HCT116 (cell line): ENCODE measurements at regions not wholly inside any gene's neighbourhood (a gene's known extent, or its start where the extent isn't known, plus 50 kb on each side); places are given as distances from the start of the nearest gene placed in this dataset.

ENCODE experiments used
- ATAC-seq: fragments of 200-7000 bp; cut with Tn5 transposase; 2 replicates; pipeline ENCODE4 v1.9.1; 2020; ENCODE audit warnings: mild to moderate bottlenecking, moderate library complexity
- BruUV-seq: library from RNA; stranded (reverse); fragments of 400-500 nt; replicated peaks from 2 replicates; lab custom pipeline; 2021; lab: Mats Ljungman, UMichigan
- CTCF ChIA-PET: fragments of 300-600 bp; sonication (Branson Sonifier 250); formaldehyde crosslinking; loops from one replicate; lab custom pipeline; 2021; ENCODE audit warnings: antibody characterized with exemption; lab: Charles Lee
- POLR2A ChIA-PET: fragments of 300-600, 350-600 bp; sonication (Branson Sonifier 250); formaldehyde crosslinking; loops from one replicate; lab custom pipeline; 2021; ENCODE audit warnings: antibody characterized with exemption; lab: Charles Lee
- RAD21 ChIA-PET, 2 experiments: fragments of 300-600 bp; sonication (Branson Sonifier 250); formaldehyde crosslinking; loops; one replicate each; lab custom pipeline; 2023; ENCODE audit warnings: low total read pairs in 2 of 2; ENCODE audit not compliant: uncharacterized antibody in 2 of 2, unreplicated experiment in 2 of 2, low non-redundant PET in 1 of 2; lab: Charles Lee
- DNase-seq: peaks from one replicate; pipeline ENCODE4 v3.0.0-alpha.2; 2010; ENCODE audit warnings: low read depth, low spot score
- H2AFZ ChIP-seq: fragments of 200-600 bp; shearing (Covaris generic), sonication (generic); 2 replicates; pipeline ENCODE4 v1.6.1; 2017; ENCODE audit warnings: low read depth, mixed run types, mixed read lengths, antibody characterized with exemption, low read length; ENCODE audit not compliant: poor library complexity, severe bottlenecking
- H3K27ac ChIP-seq: 2 replicates; pipeline ENCODE4 v1.5.1; 2012; ENCODE audit warnings: low read depth, low read length
- H3K27me3 ChIP-seq: fragments of 200-600 bp; sonication (generic); 2 replicates; pipeline ENCODE4 v1.6.1; 2016; ENCODE audit warnings: mixed run types, low read length, mixed read lengths; ENCODE audit not compliant: insufficient read depth
- H3K36me3 ChIP-seq, 2 experiments: fragments of 200-500 bp in 1 of 2; fragments of 200-600 bp in 1 of 2; sonication (Bioruptor generic) in 1 of 2; sonication (generic) in 1 of 2; 2 replicates each; pipeline versions ENCODE4 v1.5.1 to v1.6.1; 2014 to 2016; ENCODE audit warnings: low read length in 2 of 2, inconsistent platforms in 1 of 2, mixed read lengths in 1 of 2, mixed run types in 1 of 2; ENCODE audit not compliant: insufficient read depth in 2 of 2, control insufficient read depth in 1 of 2
- H3K4me1 ChIP-seq, 2 experiments: fragments of 200-600 bp in 1 of 2; sonication (generic) in 1 of 2; 2 replicates each; pipeline versions ENCODE4 v1.5.1 to v1.6.1; 2012 to 2017; ENCODE audit warnings: low read length in 2 of 2, inconsistent platforms in 1 of 2, mild to moderate bottlenecking in 1 of 2, mixed read lengths in 1 of 2, mixed run types in 1 of 2, moderate library complexity in 1 of 2; ENCODE audit not compliant: insufficient read depth in 2 of 2, control insufficient read depth in 1 of 2
- H3K4me2 ChIP-seq: fragments of 200-600 bp; sonication (generic); 2 replicates; pipeline ENCODE4 v1.6.1; 2017; ENCODE audit warnings: mixed run types, low read length, mixed read lengths
- H3K4me3 ChIP-seq, 2 experiments: fragments of 200-600 bp in 1 of 2; sonication (generic) in 1 of 2; replicated peaks in 1 of 2; 2 replicates each; pipeline ENCODE4 v1.5.1; 2011 to 2016; ENCODE audit warnings: low read length in 2 of 2, control low read depth in 1 of 2, low read depth in 1 of 2, mild to moderate bottlenecking in 1 of 2, mixed read lengths in 1 of 2, mixed run types in 1 of 2
- H3K79me2 ChIP-seq: fragments of 200-600 bp; sonication (generic); 2 replicates; pipeline ENCODE4 v1.6.1; 2017; ENCODE audit warnings: mild to moderate bottlenecking, mixed run types, low read length, moderate library complexity, mixed read lengths; ENCODE audit not compliant: insufficient read depth
- H3K9ac ChIP-seq: fragments of 200-600 bp; sonication (generic); 2 replicates; pipeline ENCODE4 v1.6.1; 2016; ENCODE audit warnings: low read length, mixed read lengths
- H3K9me2 ChIP-seq: fragments of 200-600 bp; sonication (generic), shearing (Covaris generic); 2 replicates; pipeline ENCODE4 v1.6.1; 2017; ENCODE audit warnings: mixed run types, mild to moderate bottlenecking, moderate library complexity; ENCODE audit not compliant: insufficient read depth
- H3K9me3 ChIP-seq, 2 experiments: fragments of 200-500 bp in 1 of 2; fragments of 200-600 bp in 1 of 2; sonication (Bioruptor generic) in 1 of 2; sonication (generic) in 1 of 2; 2 replicates each; pipeline ENCODE4 v1.6.1; 2014 to 2017; ENCODE audit warnings: low read length in 2 of 2, mixed read lengths in 2 of 2, inconsistent platforms in 1 of 2, low read depth in 1 of 2, mild to moderate bottlenecking in 1 of 2, mixed run types in 1 of 2, moderate library complexity in 1 of 2; ENCODE audit not compliant: control insufficient read depth in 1 of 2, insufficient read depth in 1 of 2
- H4K20me1 ChIP-seq: fragments of 200-600 bp; sonication (generic), shearing (Covaris generic); 2 replicates; pipeline ENCODE4 v1.6.1; 2017; ENCODE audit warnings: mixed run types, mild to moderate bottlenecking, moderate library complexity; ENCODE audit not compliant: insufficient read depth
- CBX3 ChIP-seq: IDR thresholded peaks from 2 replicates; pipeline ENCODE4 v1.6.1; 2012; ENCODE audit warnings: low read depth
- CTCF ChIP-seq, 3 experiments: fragments of 200-600 bp in 1 of 3; sonication (generic) in 1 of 3; IDR thresholded peaks in 2 of 3; conservative IDR thresholded peaks in 1 of 3; 2 replicates each; pipeline ENCODE4 v1.5.1; 2012 to 2017; ENCODE audit warnings: low read depth in 2 of 3, low read length in 2 of 3, antibody characterized with exemption in 1 of 3, borderline replicate concordance in 1 of 3, control low read depth in 1 of 3, mild to moderate bottlenecking in 1 of 3, mixed read lengths in 1 of 3, mixed run types in 1 of 3, moderate library complexity in 1 of 3; ENCODE audit not compliant: insufficient read depth in 1 of 3
- EGR1 ChIP-seq: IDR thresholded peaks from 2 replicates; pipeline ENCODE4 v1.6.1; 2012; ENCODE audit warnings: low read depth
- ELF1 ChIP-seq: IDR thresholded peaks from 2 replicates; pipeline ENCODE4 v1.6.1; 2012; ENCODE audit warnings: low read depth, borderline replicate concordance
- EZH2phosphoT487 ChIP-seq: fragments of 200-600 bp; IDR thresholded peaks from 2 replicates; pipeline ENCODE4 v1.6.1; 2018; ENCODE audit warnings: antibody characterized with exemption, borderline replicate concordance
- JUND ChIP-seq: IDR thresholded peaks from 2 replicates; pipeline ENCODE4 v1.6.1; 2012
- MAX ChIP-seq: IDR thresholded peaks from 2 replicates; pipeline ENCODE4 v1.6.1; 2012
- POLR2A ChIP-seq: IDR thresholded peaks from 2 replicates; pipeline ENCODE4 v1.7.0; 2011; ENCODE audit warnings: borderline replicate concordance; ENCODE audit not compliant: insufficient read depth, insufficient read length; ENCODE audit errors: extremely low read depth
- POLR2AphosphoS5 ChIP-seq: IDR thresholded peaks from 2 replicates; pipeline ENCODE4 v1.6.1; 2011; ENCODE audit warnings: mild to moderate bottlenecking, low read depth, low read length, moderate library complexity
- RAD21 ChIP-seq: IDR thresholded peaks from 2 replicates; pipeline ENCODE4 v1.6.1; 2012; ENCODE audit warnings: low read depth, mild to moderate bottlenecking
- SIN3A ChIP-seq: IDR thresholded peaks from 2 replicates; pipeline ENCODE4 v1.6.1; 2012; ENCODE audit warnings: low read depth
- SRF ChIP-seq: IDR thresholded peaks from 2 replicates; pipeline ENCODE4 v1.6.1; 2012; ENCODE audit warnings: low read depth
- TCF7L2 ChIP-seq: IDR thresholded peaks from 2 replicates; pipeline ENCODE4 v1.7.0; 2011; ENCODE audit warnings: borderline replicate concordance, inconsistent platforms; ENCODE audit not compliant: insufficient read depth, insufficient read length; ENCODE audit errors: extremely low read depth
- YY1 ChIP-seq: IDR thresholded peaks from 2 replicates; pipeline ENCODE4 v1.6.1; 2011; ENCODE audit warnings: low read length, low read depth, moderate library complexity, mild to moderate bottlenecking; ENCODE audit not compliant: insufficient replicate concordance; ENCODE audit errors: extremely low read depth
- ZBTB33 ChIP-seq: IDR thresholded peaks from 2 replicates; pipeline ENCODE4 v1.6.1; 2011; ENCODE audit warnings: mild to moderate bottlenecking, low read length, moderate library complexity; ENCODE audit not compliant: insufficient replicate concordance; ENCODE audit errors: extremely low read depth
- ZFX ChIP-seq: fragments of 450-650 bp; IDR thresholded peaks from 2 replicates; pipeline ENCODE4 v1.6.1; 2017
- intact Hi-C: fragments of 100-400 bp; cut with micrococcal nuclease; formaldehyde crosslinking; loops from 2 replicates; pipeline ENCODE4 v1.10.0; 2022
- TF ChIP-seq, protein P1 (sequence below): IDR thresholded peaks from 2 replicates; pipeline ENCODE4 v1.6.1; 2012

- Histone ChIP-seq H3K9me3 (no peaks in the 10 kb centered on the region), H3K9ac (no peak overlapping the region), H3K36me3 (no peaks in the 10 kb centered on the region), H3K27me3 (no peaks in the 10 kb centered on the region), H3K27ac (no peak overlapping the region), H3K4me3 (no peak overlapping the region), H3K79me2 (no peaks in the 10 kb centered on the region), H3K4me1 (peaks cover 0 to 6% of the 10 kb centered on the region in 2 experiments; a peak in 1 of 4 replicates), H2AFZ (no peak overlapping the region), H4K20me1 (no peaks in the 10 kb centered on the region), H3K9me2 (no peaks in the 10 kb centered on the region), H3K4me2 (no peak overlapping the region)
- ATAC-seq (no peak), DNase-seq (no peak)
- BruUV-seq, result no TSS peak
- RAD21 ChIA-PET, result no interaction called here
- CTCF ChIA-PET, result no interaction called here
- POLR2A ChIA-PET, result interaction anchor here (1.1 kb wide), 1 partner anchor 10 kb away, joined by 3 read pairs; no protein-coding TSS in a partner anchor
- TF ChIP-seq EZH2phosphoT487 (no peak), YY1 (no peak)
- intact Hi-C loops, result no loop called here
Measured at GRCh38 chr3:160154596-160154995, 70.6 kb upstream of the C3orf80 start.

DNA sequence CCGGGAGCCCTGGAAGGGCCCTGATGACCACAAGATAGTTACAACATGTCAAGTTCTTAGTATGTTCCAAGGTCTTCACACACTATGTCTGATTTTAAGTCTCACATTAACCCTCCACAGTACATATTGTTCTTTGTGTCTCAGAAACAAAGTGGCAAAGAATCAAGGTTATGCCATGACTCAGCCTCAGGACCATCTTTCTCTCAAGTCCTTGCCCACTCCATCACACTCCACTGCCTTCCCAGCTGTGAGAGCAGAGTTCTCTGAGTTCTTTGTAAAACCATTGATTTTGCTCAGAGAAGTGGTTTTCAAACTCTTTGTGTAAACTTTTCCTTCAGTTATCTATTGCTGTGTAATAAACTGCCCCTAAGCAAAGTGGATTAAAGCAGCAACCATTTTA lies 67.9 kb upstream of the C3orf80 start:
- ATAC-seq (no peak), DNase-seq (no peak)
- ChIA-PET CTCF (no interaction called here), POLR2A (no interaction called here), RAD21 (no interaction called here)
- Histone ChIP-seq H3K4me2 (no peak overlapping the region), H3K9me3 (no peaks in the 10 kb centered on the region), H3K79me2 (no peaks in the 10 kb centered on the region), H3K36me3 (no peaks in the 10 kb centered on the region), H4K20me1 (no peaks in the 10 kb centered on the region), H2AFZ (no peak overlapping the region), H3K9ac (no peak overlapping the region), H3K27me3 (no peaks in the 10 kb centered on the region), H3K4me3 (no peak overlapping the region), H3K27ac (no peak overlapping the region), H3K9me2 (no peaks in the 10 kb centered on the region), H3K4me1 (peaks cover 0 to 6% of the 10 kb centered on the region in 2 experiments; a peak in 1 of 4 replicates)
- no TSS peak for BruUV-seq
- TF ChIP-seq, protein P1, sequence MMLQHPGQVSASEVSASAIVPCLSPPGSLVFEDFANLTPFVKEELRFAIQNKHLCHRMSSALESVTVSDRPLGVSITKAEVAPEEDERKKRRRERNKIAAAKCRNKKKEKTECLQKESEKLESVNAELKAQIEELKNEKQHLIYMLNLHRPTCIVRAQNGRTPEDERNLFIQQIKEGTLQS, result no peak
- TF ChIP-seq POLR2A (no peak), JUND (no peak), POLR2AphosphoS5 (no peak), TCF7L2 (no peak), ZFX (no peak), YY1 (no peak), CTCF (IDR thresholded peaks at IDR 0.05 in 2 of 3, conservative IDR thresholded peaks at IDR 0.05 in 1 of 3; ENCODE audit: borderline replicate concordance in 1 of 3, insufficient read depth in 1 of 3, low read depth in 2 of 3, low read length in 2 of 3) (no peak), MAX (no peak), ELF1 (no peak), SIN3A (no peak), ZBTB33 (no peak), SRF (no peak), CBX3 (no peak), EGR1 (no peak), EZH2phosphoT487 (no peak), RAD21 (no peak)
- intact Hi-C loops, result no loop called here
